ENCODE measurements at regions not wholly inside any gene's neighbourhood (a gene's known extent, or its start where the extent isn't known, plus 50 kb on each side); places are given as distances from the start of the nearest gene placed in this dataset.
"Not testable (repeated sequence)": the region's sequence is repeated elsewhere in the genome, so short reads cannot be mapped to it uniquely, and the experiment has no call there.

GRCh38 chr11:22518344-22518743 lies 107.3 kb downstream of the FANCF start:
- CTCF ChIA-PET (ENCODE audit: partially characterized antibody); H3K56ac ChIP-seq (replicated peaks; ENCODE audit: insufficient read length, low read depth, low read length); H2BK5ac ChIP-seq (ENCODE audit: low read depth, low read length); H2BK20ac ChIP-seq (ENCODE audit: low read length); FAIRE-seq; H3K23me2 ChIP-seq (ENCODE audit: low read depth, low read length); H4K20me1 ChIP-seq (replicated peaks in 1 of 2; ENCODE audit: control insufficient read depth in 1 of 2, insufficient read depth in 2 of 2, low read length in 2 of 2); H3K27ac ChIP-seq (ENCODE audit: low read depth, low read length); H3K4me2 ChIP-seq (ENCODE audit: insufficient read depth in 1 of 2, low read depth in 2 of 2, low read length in 2 of 2); H2BK120ac ChIP-seq (replicated peaks; ENCODE audit: low read depth, low read length); H3K4ac ChIP-seq (replicated peaks; ENCODE audit: insufficient read length, low read depth, low read length); DNase-seq (ENCODE audit: low read depth in 1 of 2, low spot score in 2 of 2); H3K36me3 ChIP-seq (ENCODE audit: control insufficient read depth in 2 of 4, insufficient read depth in 4 of 4, low read length in 3 of 4); POLR2A ChIA-PET (ENCODE audit: partially characterized antibody); H2BK12ac ChIP-seq (ENCODE audit: low read depth, low read length); H3K9me3 ChIP-seq (ENCODE audit: insufficient read depth in 2 of 2, low read depth in 1 of 2, low read length in 1 of 2); H3K4me1 ChIP-seq (replicated peaks in 1 of 4; ENCODE audit: control insufficient read depth in 3 of 4, insufficient read depth in 4 of 4, low read length in 3 of 4); H3K27me3 ChIP-seq (replicated peaks in 1 of 4; ENCODE audit: control insufficient read depth in 3 of 4, extremely low read depth in 1 of 4, insufficient read depth in 3 of 4, low read length in 3 of 4); H4K91ac ChIP-seq (replicated peaks; ENCODE audit: insufficient read length, low read length); H3K4me3 ChIP-seq (ENCODE audit: extremely low read depth in 1 of 4, insufficient read depth in 2 of 4, low read depth in 3 of 4, low read length in 4 of 4); H3K18ac ChIP-seq (ENCODE audit: extremely low read depth, low read length); H4K5ac ChIP-seq (ENCODE audit: insufficient read length, low read depth, low read length); H2BK15ac ChIP-seq (ENCODE audit: low read length); H3K79me1 ChIP-seq (ENCODE audit: low read depth, low read length); H3K9ac ChIP-seq (replicated peaks in 1 of 4; ENCODE audit: extremely low read depth in 1 of 4, low read depth in 3 of 4, low read length in 3 of 4); H2AK5ac ChIP-seq (ENCODE audit: low read depth, low read length); H4K8ac ChIP-seq (ENCODE audit: extremely low read depth, insufficient read depth, low read length); H3K79me2 ChIP-seq (ENCODE audit: control insufficient read depth in 1 of 2, insufficient read depth in 2 of 2, low read length in 2 of 2); H2AFZ ChIP-seq (ENCODE audit: low read length); H3K14ac ChIP-seq (ENCODE audit: insufficient read length); H3K23ac ChIP-seq (ENCODE audit: insufficient read length): not testable (repeated sequence)
- WGBS, 2 experiments (ENCODE audit: extremely low coverage in 1 of 2, insufficient coverage in 1 of 2, insufficient read length in 1 of 2, insufficient replicate concordance in 2 of 2, low coverage in 1 of 2, low lambda C conversion rate in 2 of 2, missing lambda C conversion rate in 1 of 2): 100% methylated on average over 2 of the region's 2 CpGs; no CpG with 5 or more reads in 1 of the 2 experiments

All from H1 (cell line).